ENCODE measurements at regions not wholly inside any gene's neighbourhood (a gene's known extent, or its start where the extent isn't known, plus 50 kb on each side); places are given as distances from the start of the nearest gene placed in this dataset.

DNA sequence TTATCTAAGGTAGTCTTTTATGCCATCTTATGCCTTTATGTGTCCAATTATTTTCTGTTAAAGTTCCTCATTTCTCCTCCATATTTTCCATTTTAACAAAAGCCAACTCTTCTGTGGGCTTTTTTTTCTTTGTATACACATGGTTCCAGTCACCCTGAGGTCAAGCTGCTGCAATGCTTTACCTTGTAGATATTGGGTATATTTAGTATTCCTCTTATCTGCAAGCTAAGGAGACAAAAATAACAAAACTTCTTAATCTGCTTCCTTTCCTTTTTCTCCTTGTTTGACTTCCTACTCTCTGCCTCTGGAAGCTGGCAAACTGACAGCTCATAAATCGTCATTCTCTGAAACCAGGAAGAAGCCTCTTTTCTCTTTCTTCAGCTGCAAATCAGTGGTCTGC, 885.0 kb upstream of the LRRN3 start:
- Histone ChIP-seq H3K27me3 (no peaks in the 10 kb centered on the region), H3K27ac (no peak overlapping the region), H3K4me3 (no peak overlapping the region), H3K4me1 (no peaks in the 10 kb centered on the region), H3K36me3 (no peaks in the 10 kb centered on the region), H3K9me3 (peaks cover 0 to 11% of the 10 kb centered on the region in 2 donors)
- ATAC-seq (no peak), DNase-seq (no peak)
- no peak for TF ChIP-seq CTCF (IDR thresholded peaks at IDR 0.05)
- intact Hi-C loops (cut with DNase I) = no loop called here

DNA sequence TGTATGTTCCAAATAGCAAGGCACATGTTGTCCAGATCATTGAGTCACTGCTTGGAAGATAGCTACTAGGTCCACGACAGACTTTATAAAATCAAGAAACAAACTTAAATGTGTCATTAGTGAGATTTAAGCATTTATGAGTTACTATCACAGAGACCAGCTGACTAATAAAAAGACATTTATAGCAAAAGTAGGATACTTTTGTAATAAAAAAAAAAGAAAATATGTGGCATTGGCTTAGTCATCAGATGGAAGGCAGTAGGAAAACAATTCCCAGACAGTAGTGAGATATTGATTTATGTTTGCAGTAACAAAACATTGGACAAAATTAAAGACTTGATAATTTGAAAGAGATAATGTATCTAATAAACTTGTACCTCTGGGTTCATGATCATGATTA, 881.0 kb upstream of the LRRN3 start:
- intact Hi-C loops (cut with DNase I) = no loop called here
- Histone ChIP-seq H3K36me3 (no peaks in the 10 kb centered on the region), H3K27ac (no peak overlapping the region), H3K27me3 (no peaks in the 10 kb centered on the region), H3K9me3 (peaks cover 0 to 17% of the 10 kb centered on the region in 2 donors), H3K4me3 (no peak overlapping the region), H3K4me1 (no peaks in the 10 kb centered on the region)
- TF ChIP-seq CTCF (IDR thresholded peaks at IDR 0.05) = no peak
- no peak for DNase-seq
- no peak for ATAC-seq

DNA sequence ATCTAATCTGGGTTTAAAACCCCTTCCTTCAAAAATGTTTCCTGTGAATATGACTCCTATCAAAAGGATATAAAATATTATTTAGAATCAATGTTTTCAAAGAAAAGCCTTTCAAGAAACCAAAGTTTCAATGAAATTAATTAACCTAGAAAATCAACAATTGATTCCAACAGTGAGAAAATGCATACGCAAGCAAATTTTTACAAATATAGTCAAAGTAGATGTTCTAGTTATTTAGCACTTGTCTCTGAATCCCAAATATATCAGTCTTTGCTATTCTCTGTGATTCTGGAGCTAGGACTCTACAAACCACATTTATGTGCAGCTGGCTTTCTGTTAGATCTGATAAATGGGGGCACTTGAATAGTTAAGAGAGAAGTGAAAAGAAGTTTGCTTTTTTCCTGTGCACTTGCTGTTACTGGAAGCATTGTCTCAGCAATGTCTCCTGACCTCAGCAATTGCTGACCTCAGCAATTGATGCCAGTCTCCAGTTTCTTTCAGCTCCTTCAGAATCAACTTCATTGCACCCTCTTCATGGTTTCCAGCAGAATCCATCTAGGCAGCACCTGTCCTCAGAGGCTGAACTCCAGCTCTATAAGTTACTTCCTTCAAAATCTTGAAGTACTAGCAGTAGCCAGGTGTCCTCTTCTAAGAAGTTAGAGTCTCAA, 879.9 kb upstream of the LRRN3 start:
- intact Hi-C loops (cut with DNase I) = no loop called here
- H3K9me3 ChIP-seq = peaks cover 0 to 21% of the 10 kb centered on the region in 2 donors
- no peaks in the 10 kb centered on the region for H3K27me3 ChIP-seq
- H3K36me3 ChIP-seq = no peaks in the 10 kb centered on the region
- H3K27ac ChIP-seq = no peak overlapping the region
- no peak overlapping the region for H3K4me3 ChIP-seq
- H3K4me1 ChIP-seq = no peaks in the 10 kb centered on the region
- ATAC-seq (no peak), DNase-seq (no peak)
- no peak for TF ChIP-seq CTCF (IDR thresholded peaks at IDR 0.05)

DNA sequence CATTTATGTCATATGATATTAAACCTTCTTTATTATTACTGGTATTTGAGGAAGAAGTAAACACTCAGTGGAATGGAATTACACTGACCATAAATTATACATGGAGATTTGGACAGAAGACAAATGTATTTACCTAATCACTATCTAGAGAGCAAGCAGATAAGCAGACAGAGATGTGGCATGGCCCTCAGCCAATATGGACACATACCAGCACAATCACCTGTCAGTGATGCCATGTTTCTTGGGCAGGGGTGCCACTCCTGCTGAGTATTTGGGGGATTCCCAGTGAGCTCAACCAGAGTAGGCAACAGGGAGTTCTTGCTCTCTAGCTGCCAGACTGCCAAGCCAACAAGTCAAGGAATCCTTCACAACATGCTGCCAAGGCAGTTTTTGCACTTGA, 866.3 kb upstream of the LRRN3 start:
- Histone ChIP-seq H3K4me1 (no peaks in the 10 kb centered on the region), H3K36me3 (no peaks in the 10 kb centered on the region), H3K4me3 (no peak overlapping the region), H3K9me3 (no peaks in the 10 kb centered on the region), H3K27ac (no peak overlapping the region), H3K27me3 (no peaks in the 10 kb centered on the region)
- TF ChIP-seq CTCF (IDR thresholded peaks at IDR 0.05) = no peak
- ATAC-seq = no peak
- intact Hi-C loops (cut with DNase I) = no loop called here
- DNase-seq = no peak

GRCh38 chr7:110246118-110246517, 844.8 kb upstream of the LRRN3 start:
- no peak for DNase-seq
- no peak overlapping the region for H3K4me3 ChIP-seq
- H3K36me3 ChIP-seq = no peaks in the 10 kb centered on the region
- no peaks in the 10 kb centered on the region for H3K9me3 ChIP-seq
- H3K27me3 ChIP-seq = no peaks in the 10 kb centered on the region
- H3K27ac ChIP-seq = no peak overlapping the region
- no peak for TF ChIP-seq CTCF (IDR thresholded peaks at IDR 0.05)
- intact Hi-C loops (cut with DNase I) = no loop called here
- no peaks in the 10 kb centered on the region for H3K4me1 ChIP-seq
- ATAC-seq = no peak
